ENCODE measurements at regions not wholly inside any gene's neighbourhood (a gene's known extent, or its start where the extent isn't known, plus 50 kb on each side); places are given as distances from the start of the nearest gene placed in this dataset.

DNA sequence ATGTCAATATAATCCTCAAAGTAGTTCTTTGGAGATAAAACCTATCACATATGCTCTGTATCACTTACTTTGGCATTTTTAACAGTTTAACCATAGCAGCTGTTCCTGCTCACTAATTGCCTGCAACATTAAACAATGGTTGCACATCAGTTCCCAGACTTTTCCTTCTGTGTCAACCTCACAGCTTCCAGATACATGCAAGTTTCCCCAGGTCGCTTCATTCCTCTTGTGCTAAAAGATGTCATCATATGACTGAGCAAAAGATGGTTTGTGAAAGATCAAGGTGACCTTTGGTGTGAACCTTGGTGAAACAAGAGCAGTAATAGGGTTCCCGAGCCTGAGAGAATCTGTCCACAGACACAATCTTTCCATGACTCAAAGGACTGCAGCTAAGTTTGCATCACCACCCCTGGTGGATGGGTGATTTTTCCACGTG, 500.4 kb upstream of the PAPPA start:
- TF ChIP-seq, protein P1, sequence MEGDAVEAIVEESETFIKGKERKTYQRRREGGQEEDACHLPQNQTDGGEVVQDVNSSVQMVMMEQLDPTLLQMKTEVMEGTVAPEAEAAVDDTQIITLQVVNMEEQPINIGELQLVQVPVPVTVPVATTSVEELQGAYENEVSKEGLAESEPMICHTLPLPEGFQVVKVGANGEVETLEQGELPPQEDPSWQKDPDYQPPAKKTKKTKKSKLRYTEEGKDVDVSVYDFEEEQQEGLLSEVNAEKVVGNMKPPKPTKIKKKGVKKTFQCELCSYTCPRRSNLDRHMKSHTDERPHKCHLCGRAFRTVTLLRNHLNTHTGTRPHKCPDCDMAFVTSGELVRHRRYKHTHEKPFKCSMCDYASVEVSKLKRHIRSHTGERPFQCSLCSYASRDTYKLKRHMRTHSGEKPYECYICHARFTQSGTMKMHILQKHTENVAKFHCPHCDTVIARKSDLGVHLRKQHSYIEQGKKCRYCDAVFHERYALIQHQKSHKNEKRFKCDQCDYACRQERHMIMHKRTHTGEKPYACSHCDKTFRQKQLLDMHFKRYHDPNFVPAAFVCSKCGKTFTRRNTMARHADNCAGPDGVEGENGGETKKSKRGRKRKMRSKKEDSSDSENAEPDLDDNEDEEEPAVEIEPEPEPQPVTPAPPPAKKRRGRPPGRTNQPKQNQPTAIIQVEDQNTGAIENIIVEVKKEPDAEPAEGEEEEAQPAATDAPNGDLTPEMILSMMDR (IDR thresholded peaks at IDR 0.05): no peak
- TF ChIP-seq ZFX (IDR thresholded peaks at IDR 0.05; ENCODE audit: borderline replicate concordance): no peak

Data from 22Rv1 (cell line).